ENCODE measurements at regions not wholly inside any gene's neighbourhood (a gene's known extent, or its start where the extent isn't known, plus 50 kb on each side); places are given as distances from the start of the nearest gene placed in this dataset.
"Not testable (repeated sequence)": the region's sequence is repeated elsewhere in the genome, so short reads cannot be mapped to it uniquely, and the experiment has no call there.

GRCh38 chr5:57394421-57395210 is 88.0 kb downstream of the ACTBL2 start:
- no peaks in the 10 kb centered on the region for H3K4me1 ChIP-seq (ENCODE audit: control insufficient read depth, insufficient read depth, low read length)
- H3K4me2 ChIP-seq (ENCODE audit: low read length), result no peak overlapping the region
- H3K9ac ChIP-seq (ENCODE audit: low read depth, low read length), result no peak overlapping the region
- no peaks in the 10 kb centered on the region for H3K27me3 ChIP-seq (ENCODE audit: control insufficient read depth, insufficient read depth, low read length)
- no peak overlapping the region for H3K4me3 ChIP-seq (ENCODE audit: low read length)
- H3K36me3 ChIP-seq (ENCODE audit: insufficient read depth, low read length), result no peaks in the 10 kb centered on the region
- no peaks in the 10 kb centered on the region for H3K9me3 ChIP-seq (replicated peaks; ENCODE audit: low read length)

DNA sequence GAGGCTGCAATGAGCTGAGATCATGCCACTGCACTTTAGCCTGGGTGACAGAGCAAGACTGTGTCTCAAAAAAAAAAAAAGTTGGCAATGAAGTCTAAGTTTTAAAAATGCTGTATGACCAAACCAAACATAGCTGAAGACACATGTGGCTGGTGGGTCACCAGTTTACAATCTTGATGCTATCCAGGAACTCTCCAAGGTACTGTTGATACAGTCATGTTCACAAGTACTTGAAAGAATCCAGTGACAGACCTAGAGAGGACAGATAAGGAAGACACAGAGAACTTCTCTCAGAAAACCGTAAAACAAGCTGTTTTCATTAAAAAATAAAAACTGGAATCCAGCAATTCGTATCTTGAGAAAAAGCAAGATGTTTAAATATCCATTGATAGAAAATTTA is 95.7 kb downstream of the ACTBL2 start:
- Histone ChIP-seq H3K4me2 (ENCODE audit: low read length) (no peak overlapping the region), H3K4me3 (ENCODE audit: low read length) (no peak overlapping the region), H3K4me1 (ENCODE audit: control insufficient read depth, insufficient read depth, low read length) (peaks cover 11% of the 10 kb centered on the region), H3K36me3 (ENCODE audit: insufficient read depth, low read length) (no peaks in the 10 kb centered on the region), H3K9ac (ENCODE audit: low read depth, low read length) (no peak overlapping the region), H3K9me3 (replicated peaks; ENCODE audit: low read length) (no peaks in the 10 kb centered on the region), H3K27me3 (ENCODE audit: control insufficient read depth, insufficient read depth, low read length) (no peaks in the 10 kb centered on the region)

GRCh38 chr5:57383093-57383861 is 99.3 kb downstream of the ACTBL2 start:
- no peaks in the 10 kb centered on the region for H3K9me3 ChIP-seq (replicated peaks; ENCODE audit: low read length)
- H3K4me1 ChIP-seq (ENCODE audit: control insufficient read depth, insufficient read depth, low read length), result peaks cover 11% of the 10 kb centered on the region
- H3K9ac ChIP-seq (ENCODE audit: low read depth, low read length), result peak overlapping the region; percentile 10
- H3K27me3 ChIP-seq (ENCODE audit: control insufficient read depth, insufficient read depth, low read length), result no peaks in the 10 kb centered on the region
- no peaks in the 10 kb centered on the region for H3K36me3 ChIP-seq (ENCODE audit: insufficient read depth, low read length)
- H3K4me3 ChIP-seq (ENCODE audit: low read length), result peak overlapping the region; percentile 7
- H3K4me2 ChIP-seq (ENCODE audit: low read length), result peak overlapping the region; percentile 75

- no peaks in the 10 kb centered on the region for H3K36me3 ChIP-seq (ENCODE audit: insufficient read depth, low read length)
- H3K27me3 ChIP-seq (ENCODE audit: control insufficient read depth, insufficient read depth, low read length), result no peaks in the 10 kb centered on the region
- peak overlapping the region; percentile 8 for H3K9ac ChIP-seq (ENCODE audit: low read depth, low read length)
- no peak overlapping the region for H3K4me3 ChIP-seq (ENCODE audit: low read length)
- H3K9me3 ChIP-seq (replicated peaks; ENCODE audit: low read length), result no peaks in the 10 kb centered on the region
- peaks cover 11% of the 10 kb centered on the region for H3K4me1 ChIP-seq (ENCODE audit: control insufficient read depth, insufficient read depth, low read length)
- peak overlapping the region; percentile 75 for H3K4me2 ChIP-seq (ENCODE audit: low read length)
Observed at GRCh38 chr5:57382655-57383054, 100.0 kb downstream of the ACTBL2 start.

GRCh38 chr5:57370376-57370775 is 112.2 kb downstream of the ACTBL2 start:
- H3K9me3 ChIP-seq (replicated peaks; ENCODE audit: low read length), result no peaks in the 10 kb centered on the region

DNA sequence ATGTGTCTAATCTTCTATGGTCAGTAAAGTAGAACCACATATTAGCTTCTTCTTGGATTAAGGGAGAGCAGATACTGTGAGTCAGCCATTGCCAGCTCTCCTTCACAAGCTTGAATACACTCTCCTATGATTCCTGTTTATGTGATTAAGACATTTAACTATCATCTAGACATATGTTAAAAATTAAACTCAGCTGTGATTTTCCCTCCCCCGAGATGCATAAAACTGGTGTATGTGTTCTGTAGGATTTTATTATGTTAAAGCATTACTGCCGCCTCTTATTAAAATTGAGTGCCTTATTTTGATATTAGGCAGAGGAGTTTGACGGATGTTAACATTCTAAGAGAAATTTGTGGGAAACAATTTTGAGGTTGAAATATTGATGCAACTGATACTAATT is 114.6 kb downstream of the ACTBL2 start:
- H3K27me3 ChIP-seq (ENCODE audit: control insufficient read depth, insufficient read depth, low read length), result no peaks in the 10 kb centered on the region
- H3K4me3 ChIP-seq (ENCODE audit: low read length), result no peak overlapping the region
- no peaks in the 10 kb centered on the region for H3K4me1 ChIP-seq (ENCODE audit: control insufficient read depth, insufficient read depth, low read length)
- no peaks in the 10 kb centered on the region for H3K36me3 ChIP-seq (ENCODE audit: insufficient read depth, low read length)
- no peaks in the 10 kb centered on the region for H3K9me3 ChIP-seq (replicated peaks; ENCODE audit: low read length)
- no peak overlapping the region for H3K4me2 ChIP-seq (ENCODE audit: low read length)
- H3K9ac ChIP-seq (ENCODE audit: low read depth, low read length), result no peak overlapping the region

More at GRCh38 chr5:57370376-57370775, 112.2 kb downstream of the ACTBL2 start:
- Histone ChIP-seq H3K36me3 (ENCODE audit: insufficient read depth, low read length) (no peaks in the 10 kb centered on the region), H3K4me2 (ENCODE audit: low read length) (no peak overlapping the region), H3K4me1 (ENCODE audit: control insufficient read depth, insufficient read depth, low read length) (no peaks in the 10 kb centered on the region), H3K27me3 (ENCODE audit: control insufficient read depth, insufficient read depth, low read length) (no peaks in the 10 kb centered on the region), H3K4me3 (ENCODE audit: low read length) (no peak overlapping the region), H3K9ac (ENCODE audit: low read depth, low read length) (no peak overlapping the region)

GRCh38 chr5:57366744-57367143 is 115.9 kb downstream of the ACTBL2 start:
- Histone ChIP-seq H3K4me2 (ENCODE audit: low read length) (no peak overlapping the region), H3K9me3 (replicated peaks; ENCODE audit: low read length) (no peaks in the 10 kb centered on the region), H3K36me3 (ENCODE audit: insufficient read depth, low read length) (no peaks in the 10 kb centered on the region), H3K4me1 (ENCODE audit: control insufficient read depth, insufficient read depth, low read length) (no peaks in the 10 kb centered on the region), H3K9ac (ENCODE audit: low read depth, low read length) (no peak overlapping the region), H3K27me3 (ENCODE audit: control insufficient read depth, insufficient read depth, low read length) (no peaks in the 10 kb centered on the region), H3K4me3 (ENCODE audit: low read length) (no peak overlapping the region)

DNA sequence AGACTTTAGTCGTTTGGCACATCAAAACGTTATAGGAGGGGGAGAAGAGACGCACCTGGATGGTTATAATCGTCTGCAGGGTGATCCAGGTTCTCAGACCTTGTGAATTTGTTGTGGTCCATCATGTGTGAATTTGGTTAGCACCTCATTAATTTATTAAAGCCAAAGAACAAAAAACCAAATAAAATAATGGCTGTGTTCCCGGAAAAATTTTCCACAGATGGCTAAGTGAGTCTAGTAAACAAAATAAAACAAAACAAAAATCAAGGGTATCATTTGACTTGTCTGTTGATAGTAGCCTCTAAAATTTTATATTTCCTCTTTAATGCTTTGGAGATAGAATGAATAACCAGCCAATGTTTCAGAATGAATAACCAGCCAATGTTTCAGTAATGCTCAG is 119.7 kb downstream of the ACTBL2 start:
- H3K9me3 ChIP-seq (replicated peaks; ENCODE audit: low read length), result no peaks in the 10 kb centered on the region
- no peak overlapping the region for H3K4me3 ChIP-seq (ENCODE audit: low read length)
- H3K4me1 ChIP-seq (ENCODE audit: control insufficient read depth, insufficient read depth, low read length), result no peaks in the 10 kb centered on the region
- H3K36me3 ChIP-seq (ENCODE audit: insufficient read depth, low read length), result no peaks in the 10 kb centered on the region
- no peak overlapping the region for H3K4me2 ChIP-seq (ENCODE audit: low read length)
- no peak overlapping the region for H3K9ac ChIP-seq (ENCODE audit: low read depth, low read length)
- H3K27me3 ChIP-seq (ENCODE audit: control insufficient read depth, insufficient read depth, low read length), result no peaks in the 10 kb centered on the region

GRCh38 chr5:57360871-57361270 is 121.7 kb downstream of the ACTBL2 start:
- Histone ChIP-seq H3K9ac (ENCODE audit: low read depth, low read length) (no peak overlapping the region), H3K36me3 (ENCODE audit: insufficient read depth, low read length) (no peaks in the 10 kb centered on the region), H3K27me3 (ENCODE audit: control insufficient read depth, insufficient read depth, low read length) (no peaks in the 10 kb centered on the region), H3K4me3 (ENCODE audit: low read length) (no peak overlapping the region), H3K9me3 (replicated peaks; ENCODE audit: low read length) (no peaks in the 10 kb centered on the region), H3K4me2 (ENCODE audit: low read length) (no peak overlapping the region), H3K4me1 (ENCODE audit: control insufficient read depth, insufficient read depth, low read length) (no peaks in the 10 kb centered on the region)

DNA sequence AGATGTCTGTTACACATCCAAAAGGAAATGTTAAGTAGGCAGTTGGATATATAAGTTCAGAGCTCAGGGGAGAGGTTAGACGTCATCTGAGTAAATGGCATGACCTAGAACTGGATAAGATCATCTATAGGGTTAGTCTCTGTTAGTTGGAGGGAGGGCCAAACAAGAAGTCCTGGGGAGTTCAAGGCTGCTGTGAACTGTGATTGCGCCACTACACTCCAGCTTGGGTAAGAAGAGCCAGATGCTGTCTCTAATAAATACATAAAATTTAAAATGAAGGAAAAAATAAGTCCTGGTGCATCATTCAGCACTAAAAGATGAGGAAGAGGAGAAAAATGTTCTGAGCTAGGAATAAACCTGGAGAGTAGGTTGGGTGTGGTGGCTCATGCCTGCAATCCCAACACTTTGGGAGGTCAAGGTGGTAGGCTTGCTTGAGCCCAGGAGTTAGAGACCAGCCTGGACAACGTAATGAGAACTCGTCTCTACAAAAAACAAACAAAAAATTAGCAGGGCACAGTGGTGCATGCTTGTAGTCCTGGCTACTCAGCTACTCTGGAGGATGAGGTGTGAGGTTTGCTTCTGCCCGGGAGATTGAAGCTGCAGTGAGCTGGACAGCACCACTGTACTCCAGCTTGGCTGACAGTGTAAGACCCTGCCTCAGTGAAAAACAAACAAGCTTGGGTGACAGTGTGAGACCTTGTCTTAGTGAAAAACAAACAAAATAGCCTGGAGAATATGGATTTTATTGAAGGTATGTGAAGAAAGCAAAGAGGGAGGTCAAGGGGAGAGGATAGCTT is 123.6 kb downstream of the ACTBL2 start:
- Histone ChIP-seq H3K36me3 (ENCODE audit: insufficient read depth, low read length) (no peaks in the 10 kb centered on the region), H3K9ac (ENCODE audit: low read depth, low read length) (no peak overlapping the region), H3K27me3 (ENCODE audit: control insufficient read depth, insufficient read depth, low read length) (no peaks in the 10 kb centered on the region), H3K4me2 (ENCODE audit: low read length) (no peak overlapping the region), H3K9me3 (replicated peaks; ENCODE audit: low read length) (no peaks in the 10 kb centered on the region), H3K4me3 (ENCODE audit: low read length) (no peak overlapping the region), H3K4me1 (ENCODE audit: control insufficient read depth, insufficient read depth, low read length) (no peaks in the 10 kb centered on the region)

GRCh38 chr5:57356850-57357249 is 125.8 kb downstream of the ACTBL2 start:
- not testable (repeated sequence) for H3K9ac ChIP-seq (ENCODE audit: low read depth, low read length); H3K27me3 ChIP-seq (ENCODE audit: control insufficient read depth, insufficient read depth, low read length); H3K36me3 ChIP-seq (ENCODE audit: insufficient read depth, low read length); H3K4me3 ChIP-seq (ENCODE audit: low read length); H3K9me3 ChIP-seq (replicated peaks; ENCODE audit: low read length); H3K4me2 ChIP-seq (ENCODE audit: low read length); H3K4me1 ChIP-seq (ENCODE audit: control insufficient read depth, insufficient read depth, low read length)
